SJSA1 (cell line): ENCODE measurements at regions not wholly inside any gene's neighbourhood (a gene's known extent, or its start where the extent isn't known, plus 50 kb on each side); places are given as distances from the start of the nearest gene placed in this dataset.

ENCODE experiments used
- DNase-seq, 2 experiments: peaks; one replicate each; pipeline ENCODE4 v3.0.0-alpha.2; 2015 to 2020; ENCODE audit warnings: low spot score in 2 of 2, low read depth in 1 of 2
- H3K27ac ChIP-seq: fragments of 250-450 bp; sonication (Bioruptor Pico); 2 replicates; pipeline ENCODE4 v1.5.1; 2020; ENCODE audit warnings: mild to moderate bottlenecking, moderate library complexity
- H3K27me3 ChIP-seq: fragments of 250-450 bp; sonication (Bioruptor Pico); replicated peaks from 2 replicates; pipeline ENCODE4 v1.5.1; 2020; ENCODE audit warnings: mild to moderate bottlenecking, moderate library complexity
- H3K36me3 ChIP-seq: fragments of 250-450 bp; sonication (Bioruptor Pico); 2 replicates; pipeline ENCODE4 v1.5.1; 2020; ENCODE audit warnings: mild to moderate bottlenecking
- H3K4me1 ChIP-seq: fragments of 250-450 bp; sonication (Bioruptor Pico); replicated peaks from 2 replicates; pipeline ENCODE4 v1.6.1; 2021; ENCODE audit warnings: mild to moderate bottlenecking
- H3K4me3 ChIP-seq: fragments of 250-450 bp; sonication (Bioruptor Pico); 2 replicates; pipeline ENCODE4 v1.5.1; 2020; ENCODE audit warnings: mild to moderate bottlenecking
- H3K9me3 ChIP-seq: fragments of 250-450 bp; sonication (Bioruptor Pico); replicated peaks from 2 replicates; pipeline ENCODE4 v1.5.1; 2020; ENCODE audit warnings: mild to moderate bottlenecking

GRCh38 chr2:236341721-236342120 lies 77.5 kb upstream of the ASB18 start:
- no peak overlapping the region for H3K4me3 ChIP-seq
- H3K27me3 ChIP-seq, result no peaks in the 10 kb centered on the region
- no peak overlapping the region for H3K27ac ChIP-seq
- no peaks in the 10 kb centered on the region for H3K9me3 ChIP-seq
- H3K36me3 ChIP-seq, result no peaks in the 10 kb centered on the region
- no peaks in the 10 kb centered on the region for H3K4me1 ChIP-seq
- no peak for DNase-seq

- Histone ChIP-seq H3K4me3 (no peak overlapping the region), H3K9me3 (no peaks in the 10 kb centered on the region), H3K27ac (no peak overlapping the region), H3K27me3 (no peaks in the 10 kb centered on the region), H3K4me1 (no peaks in the 10 kb centered on the region), H3K36me3 (no peaks in the 10 kb centered on the region)
- no peak for DNase-seq
Observed at GRCh38 chr2:236342507-236342906, 78.3 kb upstream of the ASB18 start.

GRCh38 chr2:236342951-236343350 lies 78.7 kb upstream of the ASB18 start:
- Histone ChIP-seq H3K4me3 (no peak overlapping the region), H3K4me1 (no peaks in the 10 kb centered on the region), H3K27ac (no peak overlapping the region), H3K36me3 (no peaks in the 10 kb centered on the region), H3K9me3 (no peaks in the 10 kb centered on the region), H3K27me3 (no peaks in the 10 kb centered on the region)
- DNase-seq, result no peak

- H3K27me3 ChIP-seq, result no peaks in the 10 kb centered on the region
- DNase-seq, result peak; percentile 65 to 71
- H3K36me3 ChIP-seq, result no peaks in the 10 kb centered on the region
- H3K4me3 ChIP-seq, result no peak overlapping the region
- no peaks in the 10 kb centered on the region for H3K4me1 ChIP-seq
- no peak overlapping the region for H3K27ac ChIP-seq
- no peaks in the 10 kb centered on the region for H3K9me3 ChIP-seq
Observed at GRCh38 chr2:236343400-236344161, 79.4 kb upstream of the ASB18 start.

- DNase-seq, result no peak
- Histone ChIP-seq H3K4me3 (no peak overlapping the region), H3K9me3 (no peaks in the 10 kb centered on the region), H3K27ac (no peak overlapping the region), H3K4me1 (no peaks in the 10 kb centered on the region), H3K27me3 (no peaks in the 10 kb centered on the region), H3K36me3 (no peaks in the 10 kb centered on the region)
Observed at GRCh38 chr2:236344446-236344845, 80.2 kb upstream of the ASB18 start.

GRCh38 chr2:236345081-236345714 lies 81.0 kb upstream of the ASB18 start:
- H3K27ac ChIP-seq, result no peak overlapping the region
- H3K4me1 ChIP-seq, result no peaks in the 10 kb centered on the region
- no peaks in the 10 kb centered on the region for H3K9me3 ChIP-seq
- H3K27me3 ChIP-seq, result no peaks in the 10 kb centered on the region
- H3K36me3 ChIP-seq, result no peaks in the 10 kb centered on the region
- DNase-seq, result no peak
- no peak overlapping the region for H3K4me3 ChIP-seq

- H3K27me3 ChIP-seq, result no peaks in the 10 kb centered on the region
- no peaks in the 10 kb centered on the region for H3K36me3 ChIP-seq
- no peak overlapping the region for H3K27ac ChIP-seq
- no peak overlapping the region for H3K4me3 ChIP-seq
- DNase-seq, result no peak
- H3K9me3 ChIP-seq, result no peaks in the 10 kb centered on the region
- H3K4me1 ChIP-seq, result no peaks in the 10 kb centered on the region
Observed at GRCh38 chr2:236346366-236346765, 82.2 kb upstream of the ASB18 start.

- Histone ChIP-seq H3K4me1 (no peaks in the 10 kb centered on the region), H3K36me3 (no peaks in the 10 kb centered on the region), H3K4me3 (no peak overlapping the region), H3K9me3 (no peaks in the 10 kb centered on the region), H3K27ac (no peak overlapping the region), H3K27me3 (no peaks in the 10 kb centered on the region)
- no peak for DNase-seq
Observed at GRCh38 chr2:236348279-236348678, 84.1 kb upstream of the ASB18 start.

- H3K4me1 ChIP-seq, result no peaks in the 10 kb centered on the region
- H3K36me3 ChIP-seq, result no peaks in the 10 kb centered on the region
- H3K27me3 ChIP-seq, result no peaks in the 10 kb centered on the region
- DNase-seq, result no peak
- H3K27ac ChIP-seq, result no peak overlapping the region
- H3K4me3 ChIP-seq, result no peak overlapping the region
- no peaks in the 10 kb centered on the region for H3K9me3 ChIP-seq
Observed at GRCh38 chr2:236348976-236349375, 84.8 kb upstream of the ASB18 start.

- no peak overlapping the region for H3K4me3 ChIP-seq
- no peaks in the 10 kb centered on the region for H3K9me3 ChIP-seq
- no peaks in the 10 kb centered on the region for H3K36me3 ChIP-seq
- H3K27ac ChIP-seq, result no peak overlapping the region
- no peak for DNase-seq
- no peaks in the 10 kb centered on the region for H3K27me3 ChIP-seq
- no peaks in the 10 kb centered on the region for H3K4me1 ChIP-seq
Observed at GRCh38 chr2:236350426-236350825, 86.2 kb upstream of the ASB18 start.

- H3K4me1 ChIP-seq, result no peaks in the 10 kb centered on the region
- DNase-seq, result peak in 1 of 2 experiments; percentile 17
- H3K36me3 ChIP-seq, result no peaks in the 10 kb centered on the region
- no peak overlapping the region for H3K27ac ChIP-seq
- no peaks in the 10 kb centered on the region for H3K27me3 ChIP-seq
- no peak overlapping the region for H3K4me3 ChIP-seq
- H3K9me3 ChIP-seq, result no peaks in the 10 kb centered on the region
Observed at GRCh38 chr2:236351966-236352525, 87.8 kb upstream of the ASB18 start.

GRCh38 chr2:236352761-236353593 lies 88.8 kb upstream of the ASB18 start:
- Histone ChIP-seq H3K27me3 (no peaks in the 10 kb centered on the region), H3K9me3 (no peaks in the 10 kb centered on the region), H3K27ac (no peak overlapping the region), H3K4me1 (no peaks in the 10 kb centered on the region), H3K36me3 (no peaks in the 10 kb centered on the region), H3K4me3 (no peak overlapping the region)
- peak; percentile 29 to 49 for DNase-seq

- peak in 1 of 2 experiments; percentile 11 for DNase-seq
- Histone ChIP-seq H3K4me3 (no peak overlapping the region), H3K4me1 (no peaks in the 10 kb centered on the region), H3K36me3 (no peaks in the 10 kb centered on the region), H3K9me3 (no peaks in the 10 kb centered on the region), H3K27me3 (no peaks in the 10 kb centered on the region), H3K27ac (no peak overlapping the region)
Observed at GRCh38 chr2:236353594-236353942, 89.4 kb upstream of the ASB18 start.
